GM19351 (cell line): ENCODE measurements at regions not wholly inside any gene's neighbourhood (a gene's known extent, or its start where the extent isn't known, plus 50 kb on each side); places are given as distances from the start of the nearest gene placed in this dataset.

Experiments used
- ATAC-seq: cut with Tn5 transposase; IDR thresholded peaks from one replicate; pipeline ENCODE4 v1.9.1; 2021; ENCODE audit warnings: mild to moderate bottlenecking, moderate library complexity; ENCODE audit not compliant: unreplicated experiment

DNA sequence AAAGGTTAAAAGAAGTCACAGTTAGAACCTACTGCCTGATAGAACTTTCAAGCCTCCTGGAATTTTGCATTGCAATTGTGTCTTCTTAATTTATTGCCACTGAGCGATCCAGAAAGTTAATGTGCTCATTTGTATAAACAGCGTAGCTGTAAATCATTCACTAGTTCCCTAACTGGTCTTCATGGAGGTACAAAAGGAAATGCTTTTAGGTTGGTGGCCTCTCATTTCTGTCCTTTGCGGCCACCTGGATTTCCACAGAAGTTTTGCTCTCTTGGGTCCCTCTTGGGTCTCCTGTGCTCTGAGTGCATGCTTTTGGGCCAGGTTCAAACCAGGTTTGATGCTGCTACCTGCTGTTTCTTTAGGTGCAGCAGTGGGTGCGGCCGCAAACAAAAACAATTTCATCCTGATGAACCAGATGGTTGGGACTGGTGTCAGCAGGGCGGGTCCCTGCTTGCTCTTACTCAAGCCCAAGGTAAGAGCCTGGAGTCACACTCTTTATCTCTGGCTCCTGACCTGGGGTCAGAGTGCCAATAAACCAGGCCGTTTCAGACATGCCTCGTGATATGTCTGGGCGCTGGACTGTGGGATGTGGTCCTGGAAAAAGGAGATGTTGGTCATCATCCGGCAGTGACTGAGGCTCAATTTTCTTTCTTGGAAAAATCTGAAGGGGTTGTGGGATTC is 270.1 kb downstream of the PTTG2 start:
- ATAC-seq = no peak

DNA sequence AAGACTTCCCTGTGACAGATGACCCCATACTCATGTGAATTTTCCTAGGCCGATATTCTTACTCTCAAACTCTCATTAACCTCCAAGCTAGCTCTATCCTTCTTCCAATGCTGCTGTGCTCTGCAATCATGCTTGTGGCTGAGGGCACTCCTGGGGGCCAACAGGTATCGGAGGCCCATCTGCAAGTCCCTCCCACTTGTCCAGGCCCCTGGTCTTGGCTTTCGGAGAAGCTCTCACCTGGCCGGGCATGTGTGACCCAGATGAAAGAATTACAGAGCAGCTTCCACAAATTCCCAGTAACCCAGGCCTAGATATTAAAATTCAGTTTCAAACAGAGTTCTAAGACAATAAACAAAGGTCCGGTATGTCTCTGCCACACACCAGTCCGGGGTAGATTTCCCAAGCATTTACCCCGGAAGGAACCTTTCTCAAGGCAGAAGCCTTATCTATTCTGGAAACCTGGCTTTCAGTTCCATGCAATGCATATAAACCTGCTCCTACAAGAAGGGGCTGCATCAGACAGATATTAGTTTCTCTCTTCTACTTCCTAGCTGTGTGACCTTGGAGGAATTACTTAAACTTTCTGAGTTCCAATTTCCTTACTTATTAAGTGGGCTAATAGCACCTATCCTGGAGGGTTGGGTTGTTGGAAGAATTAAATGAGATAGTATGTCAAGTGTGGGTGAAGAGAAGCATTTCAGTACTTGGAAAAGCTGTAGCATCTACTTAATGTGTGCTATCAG is 270.8 kb downstream of the PTTG2 start:
- ATAC-seq = no peak

DNA sequence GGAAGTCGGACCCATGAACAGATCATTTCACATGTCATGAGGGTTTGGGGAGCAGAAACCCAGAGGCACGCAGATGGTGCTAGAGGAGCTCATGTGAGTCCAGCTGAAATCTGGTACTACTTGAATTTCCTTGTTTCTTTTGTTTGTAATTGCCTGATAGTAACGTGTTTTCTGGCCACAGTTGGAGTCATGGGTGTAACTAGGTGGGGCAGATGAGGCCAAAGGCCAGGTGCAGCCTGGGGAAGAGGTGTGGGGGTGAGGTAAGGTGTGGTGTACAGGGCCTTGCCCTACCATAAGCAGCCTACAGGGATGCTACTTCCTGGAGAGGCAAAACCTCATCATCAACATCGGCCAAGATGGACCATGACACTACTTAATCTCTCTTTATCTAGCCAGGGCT is 271.4 kb downstream of the PTTG2 start:
- no peak for ATAC-seq

DNA sequence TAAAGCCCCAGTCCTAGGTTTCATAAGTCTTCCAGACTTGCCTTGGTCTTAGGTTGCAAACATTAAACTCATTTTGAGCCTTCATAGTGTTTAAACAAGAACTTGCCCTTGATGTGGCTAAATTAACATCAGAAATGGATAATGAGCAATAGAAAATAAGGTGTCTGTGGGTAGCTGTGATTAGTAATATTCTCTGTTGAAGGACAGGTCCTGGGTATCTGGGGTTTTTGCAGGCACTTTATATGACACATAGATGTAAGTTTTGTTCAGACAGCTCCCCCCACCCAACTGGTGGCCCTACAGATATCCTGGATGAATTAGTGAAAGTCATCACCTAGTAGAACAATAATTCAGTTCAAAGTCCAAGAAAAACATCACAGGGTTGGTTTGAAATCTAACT is 272.5 kb downstream of the PTTG2 start:
- ATAC-seq = no peak

DNA sequence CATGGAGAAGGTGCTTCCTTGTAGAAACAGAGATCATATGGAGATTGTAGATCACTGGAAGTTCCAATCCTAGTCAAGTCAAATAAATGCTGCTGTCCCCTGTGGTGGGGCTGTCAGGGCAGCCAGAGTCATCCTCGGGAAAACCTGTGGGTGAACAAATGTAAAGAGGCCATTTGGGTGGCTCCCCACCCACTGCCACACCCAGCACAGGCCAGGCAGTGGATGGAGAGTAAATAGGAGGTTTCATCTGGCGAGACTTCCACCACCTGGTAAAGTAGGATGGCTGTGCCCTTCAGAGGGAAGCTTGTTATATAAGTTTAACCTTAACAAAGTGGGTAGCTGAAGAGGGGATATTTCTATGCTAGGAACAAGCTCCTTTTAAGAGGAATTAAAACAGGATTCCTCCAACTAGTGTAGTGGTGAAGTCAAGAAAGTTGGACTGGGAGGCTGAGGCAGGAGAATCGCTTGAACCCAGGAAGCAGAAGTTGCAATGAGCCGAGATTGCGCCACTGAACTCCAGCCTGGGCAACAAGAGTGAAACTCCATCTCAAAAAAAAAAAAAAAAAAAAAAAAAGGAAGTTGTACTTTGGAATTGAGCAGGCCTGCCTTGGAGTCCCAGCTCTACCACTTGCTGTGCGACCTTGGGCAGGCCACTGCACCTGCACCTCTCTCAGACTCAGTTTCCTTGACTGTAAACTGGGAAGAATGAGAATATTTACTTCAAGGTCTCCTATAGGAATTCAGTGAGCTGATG is 273.7 kb downstream of the PTTG2 start:
- no peak for ATAC-seq

DNA sequence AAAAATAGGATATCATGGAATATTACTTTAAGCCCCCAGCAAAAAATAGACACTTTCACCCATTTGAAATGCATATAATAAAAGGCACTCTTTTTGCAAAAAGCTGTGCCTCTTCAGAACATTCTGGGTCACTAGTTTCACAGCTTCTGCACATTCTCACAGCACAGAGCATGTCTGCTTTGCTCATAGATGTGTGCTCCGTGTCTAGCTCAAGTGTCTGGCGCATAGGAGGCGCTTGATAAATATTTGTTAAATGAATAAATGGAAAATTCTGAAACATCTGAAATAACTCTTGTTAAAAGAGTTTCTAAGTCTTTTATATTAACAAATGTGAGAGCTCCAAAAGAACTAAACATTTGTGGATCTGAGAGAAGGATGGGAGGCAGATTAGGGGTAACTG is 275.2 kb downstream of the PTTG2 start:
- ATAC-seq = no peak

DNA sequence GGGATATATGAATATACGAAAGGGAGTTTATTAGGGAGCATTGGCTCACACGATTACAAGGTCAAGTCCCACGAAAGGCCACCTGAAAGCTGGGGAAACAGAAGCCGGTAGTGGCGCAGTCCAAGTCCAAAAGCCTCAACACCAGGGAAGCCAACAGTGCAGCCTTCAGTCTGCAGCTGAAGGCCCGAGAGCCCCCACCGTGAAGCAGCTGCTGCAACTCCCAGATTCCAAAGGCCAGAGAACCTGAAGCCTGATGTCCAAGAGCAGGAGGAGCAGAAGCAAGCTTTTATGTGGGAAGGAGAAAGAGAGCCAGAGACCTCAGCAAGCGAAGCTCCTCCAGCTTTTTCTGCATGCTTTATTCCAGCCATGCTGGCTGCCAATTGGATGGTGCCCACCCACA is 275.8 kb downstream of the PTTG2 start:
- ATAC-seq = no peak

DNA sequence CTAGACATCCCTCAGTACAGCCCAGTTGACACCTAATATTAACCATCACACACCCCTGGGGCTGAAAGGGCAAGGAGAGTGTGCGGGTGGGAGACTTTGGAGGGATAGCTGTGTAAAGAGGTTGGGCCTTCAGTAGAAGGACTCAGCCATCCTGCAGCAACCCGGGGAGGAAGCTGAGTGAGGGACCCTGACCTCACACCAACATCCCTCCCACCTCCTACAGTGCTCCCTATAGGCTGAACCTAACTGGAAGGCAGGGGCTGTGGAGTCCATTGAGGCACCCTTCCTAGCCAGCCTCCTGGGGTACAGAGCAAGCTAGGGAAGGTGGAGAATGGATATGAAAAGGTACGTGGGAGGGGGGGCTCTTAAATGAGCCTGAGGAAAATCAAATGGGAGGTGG is 276.3 kb downstream of the PTTG2 start:
- no peak for ATAC-seq

DNA sequence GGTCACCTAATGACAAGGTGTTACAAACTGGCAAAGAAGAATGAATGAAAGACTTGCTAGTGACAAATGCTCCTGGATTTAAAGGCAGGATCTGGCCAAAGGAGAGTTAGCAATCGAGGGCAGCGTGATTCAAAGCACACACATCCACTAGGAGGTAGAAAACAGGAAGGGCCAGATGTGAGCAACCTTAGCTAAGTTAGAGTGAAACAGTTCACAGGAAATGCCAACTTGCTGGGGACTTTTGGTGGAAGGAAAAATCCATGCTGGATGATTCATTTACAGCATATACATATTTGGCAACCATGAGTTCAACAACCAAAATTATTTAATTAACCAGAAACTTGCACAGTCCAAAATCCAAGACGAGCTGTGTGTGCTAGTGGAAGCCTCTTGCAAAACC is 276.9 kb downstream of the PTTG2 start:
- ATAC-seq = no peak

DNA sequence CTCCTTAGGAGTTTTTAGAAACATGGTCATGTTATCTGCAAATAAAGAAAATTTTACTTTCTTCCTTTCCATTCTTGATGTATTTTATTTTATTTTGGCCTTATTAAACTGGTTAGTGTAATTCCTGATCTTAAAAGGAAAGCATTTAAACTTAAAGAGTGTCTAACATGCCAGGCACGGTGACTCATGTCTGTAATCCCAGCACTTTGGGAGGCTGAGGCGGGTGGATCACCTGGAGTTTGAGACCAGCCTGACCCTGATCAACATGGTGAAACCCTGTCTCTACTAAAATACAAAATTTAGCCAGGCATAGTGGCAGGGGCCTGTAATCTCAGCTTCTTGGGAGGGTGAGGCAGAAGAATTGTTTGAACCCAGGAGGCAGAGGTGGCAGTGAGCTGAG is 281.3 kb downstream of the PTTG2 start:
- no peak for ATAC-seq

DNA sequence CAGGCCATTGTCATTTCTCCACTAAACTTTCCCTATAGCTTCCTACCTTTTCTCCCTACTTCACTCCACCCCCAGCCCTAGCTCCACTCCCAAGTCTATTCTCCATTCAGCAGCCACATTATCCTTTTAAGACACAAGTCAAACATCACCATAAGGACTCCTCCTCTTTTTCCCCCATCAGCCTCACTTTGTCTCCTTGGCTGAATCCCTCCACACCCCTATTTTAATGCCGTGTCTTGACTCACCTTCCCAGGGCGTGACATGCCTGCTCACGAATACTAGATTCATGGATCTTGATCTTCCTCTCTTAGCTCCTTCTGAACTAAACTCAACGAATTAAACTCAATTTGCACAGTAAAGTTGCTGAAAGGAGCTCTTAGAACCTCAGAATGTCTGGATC is 281.9 kb downstream of the PTTG2 start:
- ATAC-seq = no peak

DNA sequence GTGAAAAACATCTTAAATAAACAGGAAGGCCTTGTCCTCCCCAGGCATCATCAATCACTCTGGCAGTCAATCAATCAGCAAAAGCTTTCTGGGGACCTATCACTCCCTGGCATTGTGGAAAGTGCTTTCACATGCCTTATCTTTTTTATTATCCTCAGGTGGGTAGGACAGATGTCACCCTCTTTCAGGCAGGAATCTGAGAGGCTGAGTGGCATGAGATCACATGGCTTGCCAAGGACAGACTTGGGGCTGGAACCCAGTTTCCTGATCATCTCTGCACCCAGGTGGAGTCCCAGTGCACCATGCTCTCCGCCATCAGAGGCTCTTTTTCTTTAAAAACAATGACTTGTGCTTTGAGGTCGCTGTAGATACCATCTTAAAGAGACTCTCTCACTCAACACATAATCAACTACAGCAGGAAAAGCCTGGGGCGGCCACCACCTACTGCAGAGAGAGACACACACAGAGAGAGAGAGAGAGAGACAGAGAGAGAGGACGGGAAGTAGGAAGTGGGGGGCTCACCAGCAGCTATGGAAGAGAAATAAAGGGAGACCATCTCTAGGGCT is 282.7 kb downstream of the PTTG2 start:
- ATAC-seq = no peak

DNA sequence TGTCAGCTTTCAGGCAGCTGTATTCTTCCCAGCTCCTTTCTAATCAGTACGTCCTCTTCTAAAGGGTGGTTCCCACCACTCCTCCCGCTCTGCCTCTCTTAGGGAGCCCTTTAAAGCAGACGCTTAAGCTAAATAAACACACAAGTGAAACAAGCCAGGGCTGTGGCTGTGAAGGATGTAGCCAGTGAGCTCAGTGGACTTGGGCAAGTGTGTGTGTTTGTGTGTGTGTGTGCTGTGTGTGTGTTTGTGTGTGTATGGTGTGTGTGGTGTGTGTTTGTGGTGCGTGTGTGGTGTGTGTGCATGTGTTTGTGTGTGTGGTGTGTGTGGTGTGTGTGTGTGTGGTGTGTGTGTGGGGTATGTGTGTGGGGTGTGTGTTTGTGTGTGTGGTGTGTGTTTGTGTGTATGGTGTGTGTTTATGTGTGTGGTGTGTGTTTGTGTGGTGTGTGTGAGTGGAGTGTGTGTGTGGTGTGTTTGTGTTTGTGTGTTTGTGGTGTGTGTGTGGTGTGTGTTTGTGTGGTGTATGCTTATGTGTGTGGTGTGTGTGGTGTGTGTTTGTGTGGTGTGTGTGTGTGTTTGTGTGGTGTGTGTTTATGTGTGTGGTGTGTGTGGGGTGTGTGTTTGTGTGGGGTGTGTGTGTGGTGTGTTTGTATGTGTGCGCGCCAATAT is 283.3 kb downstream of the PTTG2 start:
- no peak for ATAC-seq

DNA sequence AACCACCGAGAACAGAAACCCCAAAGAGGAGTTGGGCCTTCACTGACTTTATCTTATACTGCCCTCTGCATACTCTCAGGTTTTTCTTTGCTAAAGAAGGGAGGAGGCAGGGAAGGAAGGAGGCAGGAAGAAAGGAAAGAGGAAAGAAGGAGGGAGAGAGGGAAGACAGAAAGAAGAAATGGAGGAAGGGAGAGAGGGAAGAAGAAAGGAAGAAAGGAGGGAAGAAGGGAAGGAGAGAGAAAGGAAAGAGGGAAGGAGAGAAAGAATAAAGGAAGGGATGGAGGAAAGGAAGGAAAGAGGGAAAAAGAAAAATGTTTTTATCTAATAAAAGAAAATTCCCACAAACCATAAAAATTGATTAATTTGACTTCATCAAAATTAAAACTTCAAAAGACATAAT is 294.6 kb downstream of the PTTG2 start:
- ATAC-seq = no peak

DNA sequence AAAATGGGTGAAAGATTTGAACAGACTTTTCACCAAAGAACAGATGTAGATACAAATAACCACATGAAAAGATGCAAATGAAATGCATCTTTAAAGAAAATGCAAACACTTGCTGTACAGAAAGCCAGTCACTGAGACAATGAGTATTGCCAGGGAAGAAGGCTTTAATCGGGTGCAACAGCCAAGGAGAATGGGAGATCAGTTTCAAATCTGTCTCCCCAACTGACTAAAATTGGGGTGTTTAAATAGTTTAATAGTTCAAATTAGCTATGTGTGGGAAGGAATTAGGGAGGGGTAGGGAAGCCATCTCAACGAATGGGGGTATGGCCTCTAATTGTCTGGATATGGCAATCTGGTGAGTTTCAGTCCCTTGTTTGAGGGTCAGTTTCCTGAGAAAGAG is 295.4 kb downstream of the PTTG2 start:
- ATAC-seq = no peak

DNA sequence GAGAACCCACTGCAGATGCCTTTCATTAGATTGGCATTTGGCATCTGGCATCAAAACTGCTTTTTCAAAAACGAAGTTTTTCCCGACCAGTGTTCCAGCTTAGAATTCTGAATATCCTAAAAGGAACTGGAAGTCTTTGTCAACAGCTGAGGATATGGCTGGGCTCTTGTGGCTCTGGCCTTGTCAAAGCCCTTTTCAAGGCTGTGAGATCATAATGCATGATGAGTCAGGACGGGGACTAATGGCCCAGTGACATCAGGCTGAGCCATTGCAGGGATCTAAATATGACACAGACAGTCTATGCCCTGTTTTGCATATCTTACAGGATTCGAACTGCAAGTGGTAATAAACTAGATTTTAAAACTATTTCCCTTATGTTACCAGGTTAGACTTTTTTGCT is 306.4 kb downstream of the PTTG2 start:
- ATAC-seq = peak; percentile 60

DNA sequence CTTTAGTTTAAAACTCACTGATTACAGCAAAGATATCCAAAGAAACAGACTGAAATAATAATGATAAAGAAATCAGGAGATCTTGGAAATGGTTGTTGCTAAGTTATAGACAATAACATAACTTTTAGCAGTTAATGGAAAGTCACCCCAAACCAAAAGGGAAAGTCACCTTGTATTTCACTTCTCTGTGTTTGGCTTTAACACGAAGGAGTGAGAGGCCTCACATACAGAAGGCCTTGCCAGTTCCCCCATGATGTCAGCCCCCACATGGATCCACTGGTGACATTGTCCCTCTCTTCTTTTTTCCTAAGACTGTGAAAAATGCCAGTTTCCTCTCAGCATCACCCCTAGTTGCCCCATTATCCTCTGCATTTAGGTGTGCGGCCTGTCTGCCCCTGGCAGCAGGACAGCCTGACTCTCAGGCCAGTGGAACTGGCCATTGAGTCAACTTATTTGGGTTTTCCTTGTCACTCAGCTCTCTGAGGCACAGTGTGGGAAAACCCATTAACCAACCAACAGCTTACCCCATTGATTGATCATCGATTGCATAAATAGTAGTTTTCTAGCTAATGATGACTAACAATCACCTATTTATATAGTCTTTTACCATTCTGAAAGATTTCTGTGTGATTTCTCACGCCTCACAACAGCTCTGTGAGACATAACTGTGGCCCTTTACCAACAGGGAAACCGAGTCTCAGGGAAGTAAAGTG is 308.1 kb downstream of the PTTG2 start:
- ATAC-seq = no peak

DNA sequence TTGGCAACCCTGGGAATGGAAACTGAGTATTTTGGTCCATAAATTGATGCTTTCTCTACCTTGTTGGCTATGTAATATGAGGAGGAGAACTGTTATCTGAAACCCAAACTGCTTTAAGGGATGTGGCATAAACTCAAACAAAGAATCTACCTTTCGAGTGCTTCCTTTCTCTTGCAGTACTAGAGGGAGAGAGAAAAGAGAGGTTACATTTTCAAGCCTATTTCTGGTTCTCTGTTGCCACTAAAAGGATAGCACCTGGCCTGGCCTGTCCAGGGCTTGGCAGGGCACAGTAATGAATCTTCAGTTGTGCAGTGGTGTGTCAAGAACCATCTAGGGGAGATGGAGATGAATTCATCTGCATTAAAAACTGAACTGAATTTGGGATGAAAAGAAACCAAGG is 308.6 kb downstream of the PTTG2 start:
- no peak for ATAC-seq

DNA sequence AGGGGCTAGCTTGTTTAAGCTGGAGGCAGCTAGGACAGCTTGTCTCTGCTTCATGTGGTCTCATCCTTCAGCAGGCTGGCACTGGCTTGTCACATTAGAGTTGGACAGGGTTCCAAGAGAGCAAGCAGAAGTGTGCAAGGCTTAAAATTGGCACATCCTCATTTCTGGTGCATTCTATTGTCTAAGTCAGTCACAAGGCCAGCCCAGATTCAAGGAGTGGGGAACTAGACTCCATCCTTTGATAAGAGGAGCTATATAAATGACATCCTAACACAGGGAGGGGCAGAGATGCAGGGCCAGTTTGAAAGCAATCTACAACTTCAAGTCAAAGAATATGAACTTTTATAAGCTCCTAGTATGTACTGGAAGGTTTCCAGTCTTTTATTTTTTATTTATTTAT is 313.2 kb downstream of the PTTG2 start:
- no peak for ATAC-seq

DNA sequence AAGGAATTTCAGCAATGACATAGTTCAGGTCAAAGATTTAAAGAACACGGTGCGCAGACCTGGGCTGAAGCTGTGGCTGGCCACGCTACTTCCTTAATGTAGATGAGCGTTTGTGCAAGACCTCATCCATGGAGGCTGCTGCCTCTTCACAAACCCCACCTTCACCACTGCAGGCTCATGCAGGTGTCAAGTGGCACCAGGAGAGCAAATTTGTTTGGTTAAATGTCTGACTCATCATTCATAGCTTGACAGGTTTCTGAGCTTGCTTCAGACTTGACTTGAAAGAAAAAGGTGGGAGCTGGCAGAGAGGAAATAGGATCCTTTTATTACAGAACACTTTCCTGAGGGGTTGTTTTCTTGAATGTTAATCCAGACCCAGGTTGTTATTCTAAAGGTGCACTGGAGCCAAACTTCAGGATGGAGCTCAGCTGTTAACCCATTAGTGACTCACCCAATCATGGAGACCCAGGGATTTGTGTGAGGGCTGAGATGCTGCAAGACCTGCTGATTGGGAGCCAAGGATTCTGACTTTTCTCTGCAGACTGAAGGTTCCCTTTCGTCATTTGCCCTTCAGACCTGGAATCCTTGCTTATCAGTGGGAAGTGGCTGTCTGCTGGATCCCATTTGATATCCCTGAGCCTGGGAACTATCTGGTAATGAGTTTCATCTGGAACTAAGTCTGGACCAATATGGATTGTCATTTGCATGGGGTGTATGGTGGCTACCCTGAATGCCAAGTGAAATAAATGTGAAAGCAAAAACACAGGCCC is 315.3 kb downstream of the PTTG2 start:
- no peak for ATAC-seq
